Stomach (tissue), 4 donors: ENCODE measurements at regions not wholly inside any gene's neighbourhood (a gene's known extent, or its start where the extent isn't known, plus 50 kb on each side); places are given as distances from the start of the nearest gene placed in this dataset.

Experiments
- EP300 ChIP-seq: sonication (generic); formaldehyde crosslinking; IDR thresholded peaks from one replicate; pipeline ENCODE4 v1.6.1; 2017; ENCODE audit warnings: antibody characterized with exemption
- POLR2A ChIP-seq, 4 donors: fragments of 450-650 bp; IDR thresholded peaks; one replicate each; pipeline ENCODE4 v1.6.1; 2016; ENCODE audit warnings: antibody characterized with exemption in 4 of 4, control low read depth in 2 of 4, mild to moderate bottlenecking in 1 of 4, moderate library complexity in 1 of 4
- TF ChIP-seq, protein P1 (sequence below), 7 experiments: fragments of 450-650 bp in 4 of 7; fragments of 200-600 bp in 3 of 7; sonication (generic) in 3 of 7; IDR thresholded peaks; one replicate each; pipeline ENCODE4 v1.5.1; 2016 to 2019; ENCODE audit warnings: antibody characterized with exemption in 7 of 7, control low read depth in 2 of 7, mild to moderate bottlenecking in 1 of 7

DNA sequence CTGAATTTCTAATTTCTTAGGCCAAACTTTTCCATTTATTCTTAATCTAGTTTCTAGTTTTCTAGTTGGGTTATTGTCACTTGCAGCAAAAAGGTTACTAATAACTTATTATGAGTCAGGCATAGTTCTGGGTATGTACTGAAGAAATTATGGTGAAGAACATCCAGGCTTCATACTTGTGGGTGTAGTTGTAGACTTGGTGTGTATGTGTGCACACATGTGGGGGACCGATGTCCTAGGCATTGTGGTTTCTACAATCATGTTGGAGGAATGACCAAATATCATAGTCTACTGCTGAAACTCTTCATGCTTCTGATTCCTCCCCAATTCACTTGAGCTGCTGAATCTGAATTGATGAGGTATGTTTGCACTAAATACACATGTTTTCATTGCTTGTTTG is 141.2 kb downstream of the PMAIP1 start:
- TF ChIP-seq, protein P1, sequence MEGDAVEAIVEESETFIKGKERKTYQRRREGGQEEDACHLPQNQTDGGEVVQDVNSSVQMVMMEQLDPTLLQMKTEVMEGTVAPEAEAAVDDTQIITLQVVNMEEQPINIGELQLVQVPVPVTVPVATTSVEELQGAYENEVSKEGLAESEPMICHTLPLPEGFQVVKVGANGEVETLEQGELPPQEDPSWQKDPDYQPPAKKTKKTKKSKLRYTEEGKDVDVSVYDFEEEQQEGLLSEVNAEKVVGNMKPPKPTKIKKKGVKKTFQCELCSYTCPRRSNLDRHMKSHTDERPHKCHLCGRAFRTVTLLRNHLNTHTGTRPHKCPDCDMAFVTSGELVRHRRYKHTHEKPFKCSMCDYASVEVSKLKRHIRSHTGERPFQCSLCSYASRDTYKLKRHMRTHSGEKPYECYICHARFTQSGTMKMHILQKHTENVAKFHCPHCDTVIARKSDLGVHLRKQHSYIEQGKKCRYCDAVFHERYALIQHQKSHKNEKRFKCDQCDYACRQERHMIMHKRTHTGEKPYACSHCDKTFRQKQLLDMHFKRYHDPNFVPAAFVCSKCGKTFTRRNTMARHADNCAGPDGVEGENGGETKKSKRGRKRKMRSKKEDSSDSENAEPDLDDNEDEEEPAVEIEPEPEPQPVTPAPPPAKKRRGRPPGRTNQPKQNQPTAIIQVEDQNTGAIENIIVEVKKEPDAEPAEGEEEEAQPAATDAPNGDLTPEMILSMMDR (IDR thresholded peaks at IDR 0.05) = no peak
- TF ChIP-seq POLR2A (IDR thresholded peaks at IDR 0.05) (no peak), EP300 (no peak)
